ENCODE measurements at regions not wholly inside any gene's neighbourhood (a gene's known extent, or its start where the extent isn't known, plus 50 kb on each side); places are given as distances from the start of the nearest gene placed in this dataset.

GRCh38 chr5:131081913-131082488, 83.1 kb downstream of the HINT1 start:
- peaks cover 11% of the 10 kb centered on the region for H3K36me3 Mint-ChIP-seq
- H3K4me1 Mint-ChIP-seq, result no peaks in the 10 kb centered on the region
- ATAC-seq (no peak), DNase-seq (ENCODE audit: low spot score) (no peak)
- peaks cover 20% of the 10 kb centered on the region for H3K9me3 Mint-ChIP-seq
- ChIA-PET POLR2A (no interaction called here), CTCF (no interaction called here)
- TF ChIP-seq ZMAT4 (CRISPR knock-in tag; IDR thresholded peaks at IDR 0.05), result no peak
- no peak for TF ChIP-seq NR2C2 (CRISPR knock-in tag; IDR thresholded peaks at IDR 0.05)
- no peak for TF ChIP-seq RORB (CRISPR knock-in tag; IDR thresholded peaks at IDR 0.05)
- TF ChIP-seq ZNF138 (CRISPR knock-in tag; conservative IDR thresholded peaks at IDR 0.05), result no peak
- TF ChIP-seq ERG (CRISPR knock-in tag; IDR thresholded peaks at IDR 0.05), result no peak
- TF ChIP-seq TCF7 (CRISPR knock-in tag; IDR thresholded peaks at IDR 0.05; ENCODE audit: low read depth), result no peak
- no peak for TF ChIP-seq ATF6 (CRISPR knock-in tag; IDR thresholded peaks at IDR 0.05)
- TF ChIP-seq FOXJ3 (CRISPR knock-in tag; IDR thresholded peaks at IDR 0.05; ENCODE audit: borderline replicate concordance), result no peak
- no peak for TF ChIP-seq E2F5 (CRISPR knock-in tag; IDR thresholded peaks at IDR 0.05)
- no peak overlapping the region for H3K4me3 Mint-ChIP-seq
- peaks cover 2% of the 10 kb centered on the region; the same call in 1 of the 2 replicates for H3K27me3 Mint-ChIP-seq (ENCODE audit: low read depth)
- H3K27ac Mint-ChIP-seq, result no peak overlapping the region

GRCh38 chr5:131081374-131081773, 83.7 kb downstream of the HINT1 start:
- no peak for ATAC-seq
- ChIA-PET POLR2A (no interaction called here), CTCF (no interaction called here)
- Mint-ChIP-seq H3K27ac (no peak overlapping the region), H3K9me3 (peaks cover 14% of the 10 kb centered on the region), H3K4me3 (no peak overlapping the region), H3K4me1 (no peaks in the 10 kb centered on the region), H3K36me3 (peaks cover 5% of the 10 kb centered on the region), H3K27me3 (ENCODE audit: low read depth) (no peaks in the 10 kb centered on the region)
- TF ChIP-seq FOXP4 (CRISPR knock-in tag; IDR thresholded peaks at IDR 0.05) (no peak), FOXP1 (CRISPR knock-in tag; IDR thresholded peaks at IDR 0.05; ENCODE audit: borderline replicate concordance) (no peak), AR (CRISPR knock-in tag; IDR thresholded peaks at IDR 0.05) (no peak), PRRX2 (CRISPR knock-in tag; IDR thresholded peaks at IDR 0.05) (no peak), CDX4 (CRISPR knock-in tag; IDR thresholded peaks at IDR 0.05; ENCODE audit: borderline replicate concordance) (no peak), TCF7 (CRISPR knock-in tag; IDR thresholded peaks at IDR 0.05; ENCODE audit: low read depth) (no peak), SP1 (CRISPR knock-in tag; conservative IDR thresholded peaks at IDR 0.05) (no peak), MLX (CRISPR knock-in tag; IDR thresholded peaks at IDR 0.05) (no peak), NR3C1 (CRISPR knock-in tag; conservative IDR thresholded peaks at IDR 0.05; ENCODE audit: low read depth) (no peak), PRDM15 (CRISPR knock-in tag; IDR thresholded peaks at IDR 0.05) (no peak)
- DNase-seq (ENCODE audit: low spot score), result no peak
